IMR-90 (cell line): ENCODE measurements at regions not wholly inside any gene's neighbourhood (a gene's known extent, or its start where the extent isn't known, plus 50 kb on each side); places are given as distances from the start of the nearest gene placed in this dataset.

ENCODE experiments used
- ATAC-seq: fragments of 200-7000 bp; cut with Tn5 transposase; 2 replicates; pipeline ENCODE4 v1.9.1; 2020; ENCODE audit warnings: low read depth, mild to moderate bottlenecking, moderate library complexity
- BruUV-seq: library from RNA; stranded (reverse); fragments of 400-500 nt; replicated peaks from 2 replicates; lab custom pipeline; 2021; lab: Mats Ljungman, UMichigan
- CTCF ChIA-PET: fragments of 300-600 bp; formaldehyde crosslinking; extraction: SDS; loops from one replicate; lab custom pipeline; 2021; ENCODE audit warnings: antibody characterized with exemption; lab: Yijun Ruan, JAX
- POLR2A ChIA-PET: fragments of 300-600 bp; sonication (Branson Sonifier 250); formaldehyde crosslinking; loops from one replicate; lab custom pipeline; 2022; ENCODE audit warnings: antibody characterized with exemption; ENCODE audit not compliant: unreplicated experiment; lab: Charles Lee
- DNase-seq: peaks from one replicate; pipeline ENCODE4 v3.0.0; 2013
- H2AFZ ChIP-seq: replicated peaks from 2 replicates; pipeline ENCODE3; 2013; ENCODE audit warnings: low read length, mild to moderate bottlenecking; ENCODE audit not compliant: poor library complexity
- H2AK5ac ChIP-seq: 2 replicates; pipeline ENCODE4 v1.6.1; 2013; ENCODE audit warnings: low read depth, low read length, inconsistent platforms
- H2AK9ac ChIP-seq: replicated peaks from 2 replicates; pipeline ENCODE3; 2013; ENCODE audit warnings: mild to moderate bottlenecking, low read depth, low read length, moderate library complexity; ENCODE audit not compliant: poor library complexity
- H2BK120ac ChIP-seq: 2 replicates; pipeline ENCODE4 v1.6.1; 2013; ENCODE audit warnings: low read depth, low read length, inconsistent platforms
- H2BK15ac ChIP-seq: 3 replicates; pipeline ENCODE4 v1.6.1; 2013; ENCODE audit warnings: low read depth, low read length, inconsistent platforms
- H2BK20ac ChIP-seq: 2 replicates; pipeline ENCODE4 v1.6.1; 2013; ENCODE audit warnings: low read depth, mild to moderate bottlenecking, inconsistent platforms, low read length, moderate library complexity
- H2BK5ac ChIP-seq: 2 replicates; pipeline ENCODE4 v1.6.1; 2013; ENCODE audit warnings: mild to moderate bottlenecking, low read depth, low read length, inconsistent platforms; ENCODE audit not compliant: poor library complexity, severe bottlenecking
- H3K14ac ChIP-seq: replicated peaks from 2 replicates; pipeline ENCODE4 v1.6.1; 2013; ENCODE audit warnings: low read depth, low read length, inconsistent platforms
- H3K18ac ChIP-seq: 2 replicates; pipeline ENCODE4 v1.6.1; 2013; ENCODE audit warnings: low read depth, low read length, control low read depth
- H3K23ac ChIP-seq: 2 replicates; pipeline ENCODE4 v1.6.1; 2013; ENCODE audit warnings: low read depth, low read length, inconsistent platforms
- H3K27ac ChIP-seq: 2 replicates; pipeline ENCODE4 v1.5.1; 2013; ENCODE audit warnings: mild to moderate bottlenecking, control low read depth, low read length; ENCODE audit not compliant: insufficient read depth
- H3K27me3 ChIP-seq: 2 replicates; pipeline ENCODE4 v1.6.1; 2013; ENCODE audit warnings: low read length; ENCODE audit not compliant: control insufficient read depth, insufficient read depth
- H3K36me3 ChIP-seq: 2 replicates; pipeline ENCODE4 v1.6.1; 2013; ENCODE audit warnings: low read length, mixed read lengths; ENCODE audit not compliant: control insufficient read depth, insufficient read depth
- H3K4ac ChIP-seq: 2 replicates; pipeline ENCODE4 v1.6.1; 2013; ENCODE audit warnings: low read depth, low read length, inconsistent platforms
- H3K4me1 ChIP-seq: 2 replicates; pipeline ENCODE4 v1.6.1; 2013; ENCODE audit warnings: low read length, mixed read lengths; ENCODE audit not compliant: control insufficient read depth, insufficient read depth
- H3K4me2 ChIP-seq: 2 replicates; pipeline ENCODE4 v1.6.1; 2013; ENCODE audit warnings: low read depth, mild to moderate bottlenecking, control low read depth, low read length, moderate library complexity
- H3K4me3 ChIP-seq: 2 replicates; pipeline ENCODE4 v1.5.1; 2013; ENCODE audit warnings: low read depth, mild to moderate bottlenecking, control low read depth, low read length, moderate library complexity; ENCODE audit not compliant: insufficient read depth
- H3K56ac ChIP-seq: 2 replicates; pipeline ENCODE4 v1.6.1; 2013; ENCODE audit warnings: low read length, inconsistent platforms; ENCODE audit not compliant: insufficient read depth; ENCODE audit errors: extremely low read depth
- H3K79me1 ChIP-seq, 2 experiments: 2 replicates each; pipeline ENCODE4 v1.6.1; 2013; ENCODE audit warnings: low read length in 2 of 2, inconsistent platforms in 1 of 2, low read depth in 1 of 2
- H3K9ac ChIP-seq: 2 replicates; pipeline ENCODE4 v1.6.1; 2013; ENCODE audit warnings: low read depth, low read length, control low read depth
- H3K9me1 ChIP-seq: 2 replicates; pipeline ENCODE4 v1.6.1; 2013; ENCODE audit warnings: low read length, inconsistent platforms; ENCODE audit not compliant: insufficient read depth
- H3K9me3 ChIP-seq: 2 replicates; pipeline ENCODE4 v1.6.1; 2013; ENCODE audit warnings: low read length; ENCODE audit not compliant: control insufficient read depth, insufficient read depth
- H4K20me1 ChIP-seq: 2 replicates; pipeline ENCODE4 v1.6.1; 2013; ENCODE audit warnings: low read length, inconsistent platforms; ENCODE audit not compliant: insufficient read depth
- H4K5ac ChIP-seq: 2 replicates; pipeline ENCODE4 v1.6.1; 2013; ENCODE audit warnings: mild to moderate bottlenecking, low read depth, low read length, control low read depth
- H4K8ac ChIP-seq, 2 experiments: 2 replicates each; pipeline ENCODE4 v1.6.1; 2013; ENCODE audit warnings: low read depth in 2 of 2, low read length in 2 of 2, control low read depth in 1 of 2, inconsistent platforms in 1 of 2
- H4K91ac ChIP-seq: 2 replicates; pipeline ENCODE4 v1.6.1; 2013; ENCODE audit warnings: low read depth, low read length, inconsistent platforms; ENCODE audit not compliant: insufficient read depth
- BHLHE40 ChIP-seq: fragments of 150-350 bp; IDR thresholded peaks from 2 replicates; pipeline ENCODE4 v1.6.1; 2016; ENCODE audit warnings: mild to moderate bottlenecking, low read depth, low read length
- CEBPB ChIP-seq: IDR thresholded peaks from 2 replicates; pipeline ENCODE4 v1.6.1; 2012; ENCODE audit warnings: low read depth, low read length, improper control_type of control experiment
- MAZ ChIP-seq: IDR thresholded peaks from 2 replicates; pipeline ENCODE4 v1.6.1; 2012; ENCODE audit warnings: low read depth, mild to moderate bottlenecking, low read length, improper control_type of control experiment, moderate library complexity, borderline replicate concordance
- MXI1 ChIP-seq: IDR thresholded peaks from 2 replicates; pipeline ENCODE4 v1.6.1; 2012; ENCODE audit warnings: low read depth, mild to moderate bottlenecking, low read length, moderate library complexity, borderline replicate concordance
- NFE2L2 ChIP-seq: fragments of 150-350 bp; IDR thresholded peaks from 2 replicates; pipeline ENCODE4 v1.6.1; 2016; ENCODE audit warnings: low read depth, mild to moderate bottlenecking, low read length
- RAD21 ChIP-seq: IDR thresholded peaks from 2 replicates; pipeline ENCODE4 v1.6.1; 2012; ENCODE audit warnings: low read length, improper control_type of control experiment
- RFX5 ChIP-seq: IDR thresholded peaks from 2 replicates; pipeline ENCODE4 v1.8.0; 2012; ENCODE audit warnings: low read depth, mild to moderate bottlenecking, low read length, moderate library complexity
- SMC3 ChIP-seq: fragments of 150-350 bp; IDR thresholded peaks from 2 replicates; pipeline ENCODE4 v1.6.1; 2016; ENCODE audit warnings: low read depth, mild to moderate bottlenecking, antibody characterized with exemption, low read length, moderate library complexity
- WGBS, 2 experiments: methylation state at CpG; one replicate each; pipeline versions ENCODE4 v1.1.5 to v1.1.7; 2013; ENCODE audit warnings: missing lambda C conversion rate in 2 of 2; ENCODE audit not compliant: insufficient read length in 1 of 2; ENCODE audit errors: extremely low coverage in 2 of 2; 5-methylcytosine and 5-hydroxymethylcytosine counted together
- dilution Hi-C: fragments of 300-500 bp; cut with HindIII; formaldehyde crosslinking; loops from one replicate; pipeline ENCODE4 v1.14.3; 2018; ENCODE audit warnings: low sequenced_read_pairs; ENCODE audit not compliant: unreplicated experiment
- in situ Hi-C: fragments of 300-500 bp; cut with MboI; formaldehyde crosslinking; loops from 3 replicates; pipeline ENCODE4 v1.14.3; 2019; ENCODE audit warnings: low sequenced_read_pairs, inconsistent platforms, mixed read lengths
- intact Hi-C: fragments of 100-400 bp; cut with micrococcal nuclease; formaldehyde crosslinking; loops from 2 replicates; pipeline ENCODE4 v1.10.0; 2022
- TF ChIP-seq, protein P1 (sequence below): fragments of 150-350 bp; IDR thresholded peaks from 2 replicates; pipeline ENCODE4 v1.6.1; 2017; ENCODE audit warnings: mild to moderate bottlenecking, antibody characterized with exemption, low read length, low read depth

DNA sequence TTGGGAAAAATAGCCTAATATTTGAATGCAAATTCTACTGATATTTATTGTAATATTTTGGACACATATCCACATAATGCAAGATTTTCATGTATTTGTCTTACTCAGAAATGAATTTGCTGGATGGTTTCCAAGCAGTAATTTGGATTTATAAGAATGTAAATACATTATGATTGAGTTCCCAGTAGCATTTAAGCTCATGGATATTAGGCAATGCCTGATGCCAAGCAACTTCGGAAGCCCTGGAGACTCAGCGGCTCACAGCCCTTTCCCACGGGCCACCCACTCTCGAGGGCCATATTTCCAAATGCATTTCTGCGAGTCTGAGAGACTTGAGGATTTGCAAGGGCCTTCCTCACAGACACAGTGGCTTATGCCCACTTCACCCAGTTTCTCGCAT is 62.1 kb upstream of the MYOCD start:
- H2BK5ac ChIP-seq = peak overlapping the region; percentile 45
- WGBS, 2 experiments = 65% methylated on average over 5 of the region's 6 CpGs; no CpG with 5 or more reads in 1 of the 2 experiments
- no peak overlapping the region for H3K4me2 ChIP-seq
- peak overlapping the region; percentile 9; the same call in 1 of the 2 replicates for H3K18ac ChIP-seq
- no peaks in the 10 kb centered on the region; a peak in 1 of 4 replicates for H3K79me1 ChIP-seq
- H3K9me3 ChIP-seq = no peaks in the 10 kb centered on the region
- TF ChIP-seq SMC3 (no peak), BHLHE40 (no peak), MAZ (no peak), NFE2L2 (no peak), RAD21 (no peak), CEBPB (0 out of 2 replicates have a peak, but pooled peaks have one; percentile 8), MXI1 (no peak), RFX5 (no peak)
- TF ChIP-seq, protein P1, sequence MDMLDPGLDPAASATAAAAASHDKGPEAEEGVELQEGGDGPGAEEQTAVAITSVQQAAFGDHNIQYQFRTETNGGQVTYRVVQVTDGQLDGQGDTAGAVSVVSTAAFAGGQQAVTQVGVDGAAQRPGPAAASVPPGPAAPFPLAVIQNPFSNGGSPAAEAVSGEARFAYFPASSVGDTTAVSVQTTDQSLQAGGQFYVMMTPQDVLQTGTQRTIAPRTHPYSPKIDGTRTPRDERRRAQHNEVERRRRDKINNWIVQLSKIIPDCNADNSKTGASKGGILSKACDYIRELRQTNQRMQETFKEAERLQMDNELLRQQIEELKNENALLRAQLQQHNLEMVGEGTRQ = no peak
- peak overlapping the region; percentile 41 for H4K91ac ChIP-seq
- intact Hi-C loops = loop anchor here (1.0 kb wide), 1 partner anchor 22 kb away; no protein-coding TSS in a partner anchor
- peak overlapping the region; percentile 4; the same call in 1 of the 2 replicates for H4K5ac ChIP-seq
- H3K9me1 ChIP-seq = peaks cover 9% of the 10 kb centered on the region; the same call in 1 of the 2 replicates
- no peaks in the 10 kb centered on the region for H4K20me1 ChIP-seq
- DNase-seq = peak; percentile 36
- in situ Hi-C loops = no loop called here
- ChIA-PET POLR2A (no interaction called here), CTCF (no interaction called here)
- no peaks in the 10 kb centered on the region for H3K36me3 ChIP-seq
- dilution Hi-C loops = no loop called here
- H2AK9ac ChIP-seq = no peak overlapping the region
- H2BK120ac ChIP-seq = peak overlapping the region; percentile 80
- peak overlapping the region in 1 of 2 experiments; percentile 50; a peak in 2 of 4 replicates for H4K8ac ChIP-seq
- BruUV-seq = no TSS peak
- no peak overlapping the region for H3K27ac ChIP-seq
- peak overlapping the region; percentile 92 for H2AK5ac ChIP-seq
- ATAC-seq = no peak
- H3K56ac ChIP-seq = no peak overlapping the region
- H3K4me3 ChIP-seq = no peak overlapping the region
- H2BK15ac ChIP-seq = peak overlapping the region; percentile 84; the same call in 2 of the 3 replicates
- peak overlapping the region; percentile 75 for H2BK20ac ChIP-seq
- H3K23ac ChIP-seq = peak overlapping the region; percentile 35; the same call in 1 of the 2 replicates
- peaks cover 10% of the 10 kb centered on the region for H3K4me1 ChIP-seq
- H3K4ac ChIP-seq = peak overlapping the region; percentile 76
- peak overlapping the region; percentile 43; the same call in 1 of the 2 replicates for H3K14ac ChIP-seq
- H2AFZ ChIP-seq = peak overlapping the region; percentile 44
- no peak overlapping the region for H3K9ac ChIP-seq
- no peaks in the 10 kb centered on the region for H3K27me3 ChIP-seq
